Hematopoietic multipotent progenitor cell treated with erythropoietin and hydrocortisone succinate and interleukin-3 and kit ligand, for 15 days (in vitro differentiated cells): ENCODE measurements at regions not wholly inside any gene's neighbourhood (a gene's known extent, or its start where the extent isn't known, plus 50 kb on each side); places are given as distances from the start of the nearest gene placed in this dataset.

Experiments
- DNase-seq: peaks from one replicate; pipeline ENCODE4 v3.0.0-alpha.2; 2015; ENCODE audit warnings: low spot score

DNA sequence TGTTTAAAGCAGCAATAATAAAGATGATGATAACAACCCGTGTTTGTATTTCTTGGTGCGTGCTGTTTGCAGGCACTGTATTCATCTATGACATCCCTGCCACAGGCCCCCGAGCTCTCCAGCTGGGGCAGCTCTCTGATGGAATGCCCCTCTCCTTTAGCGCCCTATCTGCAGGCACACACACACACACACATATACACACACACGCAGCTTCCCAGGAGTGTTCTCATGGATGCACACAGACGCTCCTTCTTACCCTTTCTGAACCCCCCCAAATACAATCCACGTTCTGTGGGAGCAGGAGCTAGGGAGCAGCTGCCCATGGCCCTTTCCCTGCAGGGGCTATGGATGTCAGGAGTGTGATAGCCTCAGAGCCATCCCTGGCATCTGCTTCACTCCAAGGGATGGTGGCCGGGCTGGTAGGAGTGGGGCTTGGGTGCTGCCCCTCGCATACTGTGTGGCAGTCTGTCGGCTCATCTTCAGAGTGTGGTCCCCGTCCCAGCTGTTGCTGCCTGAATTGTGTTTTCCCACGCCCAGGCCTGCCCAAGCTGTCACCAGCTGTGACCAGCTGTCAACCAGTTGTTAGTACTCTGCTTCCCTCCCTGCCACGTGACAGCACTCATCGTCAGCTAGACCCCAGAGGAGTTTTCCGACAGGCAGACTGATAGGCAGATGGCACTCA lies 50.8 kb upstream of the MYCN start:
- DNase-seq: no peak

DNA sequence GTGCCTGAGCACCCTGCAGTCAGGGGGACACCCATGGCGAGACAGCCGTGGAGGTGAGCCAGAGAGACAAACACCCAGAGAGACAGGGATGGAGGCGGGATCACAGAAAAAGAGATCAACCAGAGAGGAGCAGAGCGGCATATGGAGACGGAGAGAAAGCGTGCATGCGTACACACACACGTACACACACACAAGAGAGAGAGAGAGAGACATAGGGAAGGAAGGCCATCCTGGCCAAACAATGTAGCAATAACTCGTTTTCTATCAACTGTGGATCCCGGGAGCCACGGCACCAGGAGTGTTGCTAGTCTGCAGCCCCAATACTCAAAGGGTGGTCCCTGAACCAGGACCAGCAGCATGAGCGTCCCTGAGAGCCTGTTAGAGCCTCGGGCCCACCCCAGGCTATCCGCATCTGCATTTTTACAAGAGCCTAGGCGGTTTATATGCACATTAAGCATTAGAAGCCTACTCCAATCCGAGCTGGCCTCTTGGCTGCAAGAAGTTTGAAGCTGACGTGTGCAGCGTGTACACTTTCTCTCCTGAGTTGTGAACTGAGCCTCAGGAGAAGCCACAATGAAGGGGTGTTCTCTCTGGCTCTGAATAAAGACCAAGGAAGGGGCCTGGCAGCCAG lies 50.1 kb upstream of the MYCN start:
- DNase-seq: no peak
